ENCODE measurements at regions not wholly inside any gene's neighbourhood (a gene's known extent, or its start where the extent isn't known, plus 50 kb on each side); places are given as distances from the start of the nearest gene placed in this dataset.
"Not testable (repeated sequence)": the region's sequence is repeated elsewhere in the genome, so short reads cannot be mapped to it uniquely, and the experiment has no call there.

DNA sequence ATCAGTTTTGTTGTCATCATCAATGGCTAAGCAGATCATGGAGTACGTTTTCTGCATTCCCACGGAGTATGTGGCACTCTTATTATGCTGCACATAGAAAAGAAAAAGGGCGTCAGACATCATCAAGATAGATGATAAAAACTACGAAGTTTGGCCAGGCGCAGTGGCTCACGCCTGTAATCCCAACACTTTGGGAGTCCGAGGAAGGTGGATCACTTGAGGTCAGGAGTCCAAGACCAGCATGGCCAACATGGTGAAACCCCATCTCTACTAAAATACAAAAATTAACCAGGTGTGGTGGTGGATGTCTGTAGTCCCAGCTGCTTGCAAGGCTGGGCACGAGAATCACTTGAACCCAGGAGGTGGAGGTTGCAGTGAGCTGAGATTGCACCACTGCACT is 312.8 kb downstream of the GOLGA6L6 start:
- not testable (repeated sequence) for H3K4me3 ChIP-seq (ENCODE audit: insufficient read depth, low read depth, low read length); H3K4me3 Mint-ChIP-seq (ENCODE audit: unreplicated experiment); H3K4me1 ChIP-seq (ENCODE audit: insufficient read depth, low read length); H3K36me3 ChIP-seq (ENCODE audit: insufficient read depth, low read length); H3K79me2 ChIP-seq (ENCODE audit: insufficient read depth, low read length); H3K36me3 Mint-ChIP-seq (ENCODE audit: low read depth, unreplicated experiment); H3K9me3 Mint-ChIP-seq (ENCODE audit: unreplicated experiment); H3K9ac ChIP-seq (ENCODE audit: low read length); H3K27me3 Mint-ChIP-seq (ENCODE audit: low read depth, unreplicated experiment); H3K27ac ChIP-seq (ENCODE audit: low read depth, low read length); H2AFZ ChIP-seq (ENCODE audit: low read depth, low read length); H4K20me1 ChIP-seq (ENCODE audit: insufficient read depth, low read length); H3K4me2 ChIP-seq (ENCODE audit: low read length); H3K4me1 Mint-ChIP-seq (ENCODE audit: low read depth, unreplicated experiment); DNase-seq (ENCODE audit: low read depth); H3K9me3 ChIP-seq (ENCODE audit: insufficient read depth, low read depth, low read length); FAIRE-seq; H3K27ac Mint-ChIP-seq (ENCODE audit: unreplicated experiment); H3K27me3 ChIP-seq (ENCODE audit: insufficient read depth, low read length)

DNA sequence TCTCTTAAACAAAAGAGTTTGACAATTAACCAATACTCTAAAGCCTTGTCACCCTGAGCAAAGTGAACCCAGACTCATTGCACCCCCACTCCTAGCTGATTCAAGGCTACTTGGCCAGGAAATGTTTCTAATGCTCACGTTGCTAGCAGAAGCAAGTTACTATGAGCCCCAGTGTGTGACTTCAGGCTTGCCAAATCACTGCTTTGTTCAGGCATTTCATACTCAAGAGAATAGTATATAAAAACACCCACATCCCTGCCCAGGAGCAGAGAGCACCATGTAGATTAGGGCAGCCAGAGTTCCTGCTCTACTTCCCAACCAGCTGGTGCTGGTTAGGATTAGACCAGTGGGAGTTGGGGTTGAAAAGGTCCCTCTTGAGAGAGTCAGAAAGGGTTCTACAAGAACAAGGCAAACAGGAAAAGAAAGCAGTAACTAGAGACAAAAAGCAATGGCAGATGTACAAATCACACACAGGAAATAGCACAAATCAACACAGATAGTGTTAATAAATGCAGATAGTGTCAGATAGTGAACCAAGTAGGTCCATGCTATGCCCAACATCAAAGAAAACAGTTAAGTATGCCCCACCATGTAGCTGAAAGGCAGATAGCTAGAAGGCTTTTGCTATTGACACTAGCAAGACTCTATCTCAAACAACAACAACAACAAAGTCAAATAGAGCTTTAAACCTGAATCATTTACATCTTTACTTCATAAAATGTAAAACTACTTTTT is 314.3 kb downstream of the GOLGA6L6 start:
- not testable (repeated sequence) for H3K9me3 ChIP-seq (ENCODE audit: insufficient read depth, low read depth, low read length); H3K27ac ChIP-seq (ENCODE audit: low read depth, low read length); H3K4me3 Mint-ChIP-seq (ENCODE audit: unreplicated experiment); H3K27ac Mint-ChIP-seq (ENCODE audit: unreplicated experiment); H3K9me3 Mint-ChIP-seq (ENCODE audit: unreplicated experiment); H3K36me3 Mint-ChIP-seq (ENCODE audit: low read depth, unreplicated experiment); H3K4me1 ChIP-seq (ENCODE audit: insufficient read depth, low read length); H4K20me1 ChIP-seq (ENCODE audit: insufficient read depth, low read length); H3K36me3 ChIP-seq (ENCODE audit: insufficient read depth, low read length); H2AFZ ChIP-seq (ENCODE audit: low read depth, low read length); H3K9ac ChIP-seq (ENCODE audit: low read length); H3K4me2 ChIP-seq (ENCODE audit: low read length); H3K4me1 Mint-ChIP-seq (ENCODE audit: low read depth, unreplicated experiment); H3K79me2 ChIP-seq (ENCODE audit: insufficient read depth, low read length); FAIRE-seq; DNase-seq (ENCODE audit: low read depth); H3K4me3 ChIP-seq (ENCODE audit: insufficient read depth, low read depth, low read length); H3K27me3 Mint-ChIP-seq (ENCODE audit: low read depth, unreplicated experiment); H3K27me3 ChIP-seq (ENCODE audit: insufficient read depth, low read length)

DNA sequence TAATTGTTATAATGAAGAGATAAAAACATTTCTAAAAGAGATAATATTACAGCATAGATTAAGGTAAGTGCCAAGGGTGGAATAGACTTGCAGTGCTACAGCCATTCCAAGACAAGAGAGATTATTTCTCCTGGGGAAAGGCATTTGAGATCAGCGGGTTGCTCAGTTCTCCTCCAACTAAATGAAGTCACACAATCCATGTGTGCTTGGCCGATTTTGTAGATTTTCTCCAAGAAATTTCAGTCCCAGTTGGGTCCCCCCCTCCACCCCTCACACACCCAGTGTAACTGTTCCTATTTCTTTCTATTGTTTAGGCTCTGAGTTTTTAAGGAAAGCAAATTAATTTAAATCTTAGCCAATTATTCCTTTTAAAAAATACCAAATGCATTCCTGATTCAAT is 315.1 kb downstream of the GOLGA6L6 start:
- not testable (repeated sequence) for H2AFZ ChIP-seq (ENCODE audit: low read depth, low read length)

DNA sequence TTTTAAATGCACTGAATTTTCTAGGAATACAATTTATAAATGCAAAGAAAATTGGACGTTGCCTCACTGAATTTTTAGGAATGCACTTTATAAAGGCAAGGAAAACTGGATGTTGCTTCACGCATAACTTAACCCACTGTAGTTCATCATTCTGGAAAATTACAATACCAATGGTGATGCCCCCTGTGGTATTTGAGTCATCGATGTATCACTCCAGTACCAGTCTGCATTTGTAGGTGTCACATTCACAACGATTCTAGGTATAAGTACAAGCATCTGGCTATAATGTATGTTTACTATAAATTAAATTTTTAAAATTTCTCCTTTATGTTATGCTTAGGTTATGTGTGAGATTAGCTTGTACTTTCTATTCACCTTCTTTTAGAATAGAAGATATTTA is 320.5 kb downstream of the GOLGA6L6 start:
- not testable (repeated sequence) for H3K27me3 ChIP-seq (ENCODE audit: insufficient read depth, low read length); H3K36me3 ChIP-seq (ENCODE audit: insufficient read depth, low read length); H3K9me3 Mint-ChIP-seq (ENCODE audit: unreplicated experiment); H3K4me2 ChIP-seq (ENCODE audit: low read length); H3K4me3 ChIP-seq (ENCODE audit: insufficient read depth, low read depth, low read length); H3K4me3 Mint-ChIP-seq (ENCODE audit: unreplicated experiment); H3K27ac ChIP-seq (ENCODE audit: low read depth, low read length); H3K79me2 ChIP-seq (ENCODE audit: insufficient read depth, low read length); FAIRE-seq; H3K9ac ChIP-seq (ENCODE audit: low read length); H2AFZ ChIP-seq (ENCODE audit: low read depth, low read length); H3K27ac Mint-ChIP-seq (ENCODE audit: unreplicated experiment); H3K36me3 Mint-ChIP-seq (ENCODE audit: low read depth, unreplicated experiment); H3K4me1 ChIP-seq (ENCODE audit: insufficient read depth, low read length); H4K20me1 ChIP-seq (ENCODE audit: insufficient read depth, low read length); H3K4me1 Mint-ChIP-seq (ENCODE audit: low read depth, unreplicated experiment); DNase-seq (ENCODE audit: low read depth); H3K27me3 Mint-ChIP-seq (ENCODE audit: low read depth, unreplicated experiment)
- H3K9me3 ChIP-seq (ENCODE audit: insufficient read depth, low read depth, low read length): peaks cover 11% of the 10 kb centered on the region

More for the DNA sequence above, 315.1 kb downstream of the GOLGA6L6 start:
- H3K4me3 ChIP-seq (ENCODE audit: insufficient read depth, low read depth, low read length); FAIRE-seq; H3K4me2 ChIP-seq (ENCODE audit: low read length); H4K20me1 ChIP-seq (ENCODE audit: insufficient read depth, low read length); H3K4me3 Mint-ChIP-seq (ENCODE audit: unreplicated experiment); H3K27ac Mint-ChIP-seq (ENCODE audit: unreplicated experiment); H3K27me3 Mint-ChIP-seq (ENCODE audit: low read depth, unreplicated experiment); H3K9ac ChIP-seq (ENCODE audit: low read length); H3K36me3 Mint-ChIP-seq (ENCODE audit: low read depth, unreplicated experiment); H3K9me3 Mint-ChIP-seq (ENCODE audit: unreplicated experiment); H3K79me2 ChIP-seq (ENCODE audit: insufficient read depth, low read length); H3K27ac ChIP-seq (ENCODE audit: low read depth, low read length); DNase-seq (ENCODE audit: low read depth); H3K36me3 ChIP-seq (ENCODE audit: insufficient read depth, low read length); H3K27me3 ChIP-seq (ENCODE audit: insufficient read depth, low read length); H3K4me1 ChIP-seq (ENCODE audit: insufficient read depth, low read length); H3K9me3 ChIP-seq (ENCODE audit: insufficient read depth, low read depth, low read length); H3K4me1 Mint-ChIP-seq (ENCODE audit: low read depth, unreplicated experiment): not testable (repeated sequence)

DNA sequence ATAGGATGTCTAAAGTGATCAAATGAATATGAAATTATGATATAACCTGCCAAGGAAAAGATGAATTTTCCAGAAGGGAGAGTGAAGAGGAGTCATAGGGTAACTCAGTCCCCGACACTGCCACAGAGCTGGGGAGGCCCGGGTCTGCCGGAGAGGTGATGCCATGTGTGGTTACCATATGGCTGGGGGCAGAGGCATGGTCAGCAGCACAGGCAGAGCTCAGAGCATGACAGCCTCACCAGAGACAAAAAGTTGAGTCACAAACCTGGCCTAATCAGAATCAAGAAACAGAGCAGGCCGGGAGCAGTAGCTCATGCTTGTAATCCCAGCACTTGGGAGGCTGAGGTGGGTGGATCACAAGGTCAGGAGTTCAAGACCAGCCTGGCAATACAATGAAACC is 322.4 kb downstream of the GOLGA6L6 start:
- not testable (repeated sequence) for H3K4me3 Mint-ChIP-seq (ENCODE audit: unreplicated experiment); H3K4me1 Mint-ChIP-seq (ENCODE audit: low read depth, unreplicated experiment); H3K4me3 ChIP-seq (ENCODE audit: insufficient read depth, low read depth, low read length); H3K9me3 Mint-ChIP-seq (ENCODE audit: unreplicated experiment); FAIRE-seq; H3K36me3 Mint-ChIP-seq (ENCODE audit: low read depth, unreplicated experiment); H2AFZ ChIP-seq (ENCODE audit: low read depth, low read length); H4K20me1 ChIP-seq (ENCODE audit: insufficient read depth, low read length); H3K4me2 ChIP-seq (ENCODE audit: low read length); H3K4me1 ChIP-seq (ENCODE audit: insufficient read depth, low read length); H3K79me2 ChIP-seq (ENCODE audit: insufficient read depth, low read length); H3K27ac ChIP-seq (ENCODE audit: low read depth, low read length); H3K36me3 ChIP-seq (ENCODE audit: insufficient read depth, low read length); H3K27me3 ChIP-seq (ENCODE audit: insufficient read depth, low read length); H3K9ac ChIP-seq (ENCODE audit: low read length); DNase-seq (ENCODE audit: low read depth); H3K27me3 Mint-ChIP-seq (ENCODE audit: low read depth, unreplicated experiment); H3K27ac Mint-ChIP-seq (ENCODE audit: unreplicated experiment)
- peaks cover 11% of the 10 kb centered on the region for H3K9me3 ChIP-seq (ENCODE audit: insufficient read depth, low read depth, low read length)

DNA sequence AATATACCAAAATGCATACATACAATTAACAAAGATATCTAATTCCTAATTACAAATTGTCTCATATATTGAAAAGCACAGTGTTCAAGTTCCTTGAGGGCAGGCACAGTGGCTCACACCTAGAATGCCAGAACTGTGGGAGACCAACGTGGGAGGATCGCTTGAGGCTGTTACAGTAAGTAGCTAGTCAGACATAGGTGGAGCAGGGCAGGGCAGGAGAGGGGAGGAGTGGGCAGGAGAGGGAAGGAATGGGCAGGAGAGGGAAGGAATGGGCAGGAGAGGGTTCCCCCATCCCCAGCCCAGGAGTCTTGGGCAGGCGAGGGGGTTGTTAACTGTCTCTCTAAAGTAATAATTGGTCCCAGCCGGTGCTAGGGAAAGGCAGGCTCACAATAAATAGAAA is 325.9 kb downstream of the GOLGA6L6 start:
- not testable (repeated sequence) for H3K4me1 ChIP-seq (ENCODE audit: insufficient read depth, low read length); H3K4me2 ChIP-seq (ENCODE audit: low read length); H3K4me1 Mint-ChIP-seq (ENCODE audit: low read depth, unreplicated experiment); H3K36me3 Mint-ChIP-seq (ENCODE audit: low read depth, unreplicated experiment); H3K27ac ChIP-seq (ENCODE audit: low read depth, low read length); H3K27me3 ChIP-seq (ENCODE audit: insufficient read depth, low read length); DNase-seq (ENCODE audit: low read depth); FAIRE-seq; H4K20me1 ChIP-seq (ENCODE audit: insufficient read depth, low read length); H3K9me3 Mint-ChIP-seq (ENCODE audit: unreplicated experiment); H3K4me3 Mint-ChIP-seq (ENCODE audit: unreplicated experiment); H3K36me3 ChIP-seq (ENCODE audit: insufficient read depth, low read length); H3K79me2 ChIP-seq (ENCODE audit: insufficient read depth, low read length); H3K27ac Mint-ChIP-seq (ENCODE audit: unreplicated experiment); H2AFZ ChIP-seq (ENCODE audit: low read depth, low read length); H3K27me3 Mint-ChIP-seq (ENCODE audit: low read depth, unreplicated experiment); H3K4me3 ChIP-seq (ENCODE audit: insufficient read depth, low read depth, low read length); H3K9ac ChIP-seq (ENCODE audit: low read length)
- H3K9me3 ChIP-seq (ENCODE audit: insufficient read depth, low read depth, low read length): peaks cover 13% of the 10 kb centered on the region
